ENCODE measurements at regions not wholly inside any gene's neighbourhood (a gene's known extent, or its start where the extent isn't known, plus 50 kb on each side); places are given as distances from the start of the nearest gene placed in this dataset.
"Not testable (repeated sequence)": the region's sequence is repeated elsewhere in the genome, so short reads cannot be mapped to it uniquely, and the experiment has no call there.

- DNase-seq (ENCODE audit: low spot score), result no peak
Measured at GRCh38 chr22:22057617-22058378, 75.2 kb upstream of the TOP3B start.

DNA sequence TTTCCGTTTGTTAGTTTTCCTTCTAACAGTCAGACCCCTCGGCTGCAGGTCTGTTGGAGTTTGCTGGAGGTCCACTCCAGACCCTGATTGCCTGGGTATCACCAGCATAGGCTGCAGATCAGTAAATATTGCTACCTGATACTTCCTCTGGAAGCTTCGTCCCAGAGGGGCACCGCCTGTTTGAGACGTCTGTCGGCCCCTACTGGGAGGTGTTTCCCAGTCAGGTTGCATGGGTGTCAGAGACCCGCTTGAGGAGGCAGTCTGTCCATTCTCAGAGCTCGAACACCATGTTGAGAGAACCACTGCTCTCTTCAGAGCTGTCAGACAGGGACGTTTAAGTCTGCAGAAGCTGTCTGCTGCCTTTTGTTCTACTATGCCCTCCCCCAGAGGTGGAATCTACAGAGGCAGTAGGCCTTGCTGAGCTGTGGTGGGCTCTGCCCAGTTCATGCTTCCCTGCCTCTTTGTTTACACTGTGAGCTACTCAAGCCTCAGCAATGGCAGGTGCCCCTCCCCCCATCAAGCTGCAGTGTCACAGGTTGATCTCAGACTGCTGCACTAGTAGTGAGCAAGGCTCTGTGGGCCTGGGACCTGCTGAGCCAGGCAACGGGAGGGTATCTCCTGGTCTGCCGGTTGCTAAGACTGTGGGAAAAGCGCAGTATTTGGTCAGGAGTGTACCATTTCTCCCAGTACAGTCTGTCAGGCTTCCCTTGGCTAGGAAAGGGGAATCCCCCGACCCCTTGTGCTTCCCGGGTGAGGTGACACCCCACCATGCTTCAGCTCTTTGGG, 74.4 kb upstream of the TOP3B start:
- DNase-seq (ENCODE audit: low spot score), result not testable (repeated sequence)

GRCh38 chr22:22052548-22053139, 70.1 kb upstream of the TOP3B start:
- not testable (repeated sequence) for DNase-seq (ENCODE audit: low spot score)

DNA sequence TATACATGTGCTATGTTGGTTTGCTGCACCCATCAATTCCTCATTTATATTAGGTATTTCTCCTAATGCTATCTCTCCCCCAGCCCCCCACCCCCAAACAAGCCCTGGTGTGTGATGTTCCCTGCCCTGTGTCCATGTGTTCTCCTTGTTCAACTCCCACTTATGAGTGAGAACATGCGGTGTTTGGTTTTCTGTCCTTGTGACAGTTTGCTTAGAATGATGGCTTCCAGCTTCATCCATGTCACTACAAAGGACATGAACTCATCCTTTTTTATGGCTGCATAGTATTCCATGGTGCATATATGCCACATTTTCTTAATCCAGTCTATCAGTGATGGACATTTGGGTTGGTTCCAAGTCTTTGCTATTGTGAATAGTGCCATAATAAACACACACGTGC, 68.4 kb upstream of the TOP3B start:
- not testable (repeated sequence) for DNase-seq (ENCODE audit: low spot score)

DNA sequence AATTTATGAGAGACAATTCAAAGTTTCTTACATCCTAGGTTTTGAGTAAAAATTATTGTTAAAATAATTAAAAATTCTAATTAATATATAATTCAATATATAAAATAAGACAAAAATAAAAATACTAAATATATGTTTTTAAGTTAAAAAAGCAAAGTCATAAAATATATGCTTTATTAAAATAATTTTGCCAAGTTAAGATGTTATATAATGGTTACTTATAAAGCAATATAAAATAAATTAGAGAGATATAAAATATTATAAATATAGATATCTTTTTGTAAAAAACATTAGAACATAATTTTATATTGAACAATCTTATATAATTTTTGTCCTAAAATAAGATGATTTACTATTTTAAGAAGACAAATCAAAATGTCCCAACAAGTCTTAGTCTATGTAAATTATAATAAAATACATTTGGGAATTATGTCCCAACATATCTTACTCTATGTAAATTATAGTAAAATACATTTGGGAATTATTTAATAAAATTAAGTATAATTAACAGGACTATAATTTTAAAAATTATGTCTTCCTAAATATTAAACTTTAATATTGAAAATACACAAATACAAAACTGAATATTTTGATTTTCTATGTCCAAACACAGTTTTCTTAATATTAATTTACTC, 67.7 kb upstream of the TOP3B start:
- DNase-seq (ENCODE audit: low spot score), result no peak

GRCh38 chr22:22049684-22050083, 67.1 kb upstream of the TOP3B start:
- no peak for DNase-seq (ENCODE audit: low spot score)

GRCh38 chr22:22048981-22049531, 66.5 kb upstream of the TOP3B start:
- DNase-seq (ENCODE audit: low spot score), result no peak

GRCh38 chr22:22048318-22048942, 65.8 kb upstream of the TOP3B start:
- DNase-seq (ENCODE audit: low spot score), result no peak

DNA sequence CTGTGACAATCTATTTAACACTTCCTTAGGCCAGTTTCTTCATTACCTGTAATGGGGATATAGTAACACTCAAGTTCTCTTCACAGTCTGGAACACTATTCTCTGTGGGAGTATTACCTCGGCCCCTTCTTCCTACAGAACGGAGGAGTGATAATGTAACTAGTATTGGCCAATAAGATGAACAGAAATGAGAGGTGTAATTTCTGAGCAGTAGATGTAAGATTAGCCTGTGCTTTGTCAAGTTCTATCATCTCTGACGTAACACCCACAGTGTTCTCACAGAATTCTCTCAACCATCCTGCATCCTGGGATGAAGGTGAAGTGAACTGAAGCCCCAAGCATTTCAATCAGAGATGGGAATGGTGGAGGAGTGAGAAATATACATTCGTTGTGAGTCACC, 65.2 kb upstream of the TOP3B start:
- no peak for DNase-seq (ENCODE audit: low spot score)

DNA sequence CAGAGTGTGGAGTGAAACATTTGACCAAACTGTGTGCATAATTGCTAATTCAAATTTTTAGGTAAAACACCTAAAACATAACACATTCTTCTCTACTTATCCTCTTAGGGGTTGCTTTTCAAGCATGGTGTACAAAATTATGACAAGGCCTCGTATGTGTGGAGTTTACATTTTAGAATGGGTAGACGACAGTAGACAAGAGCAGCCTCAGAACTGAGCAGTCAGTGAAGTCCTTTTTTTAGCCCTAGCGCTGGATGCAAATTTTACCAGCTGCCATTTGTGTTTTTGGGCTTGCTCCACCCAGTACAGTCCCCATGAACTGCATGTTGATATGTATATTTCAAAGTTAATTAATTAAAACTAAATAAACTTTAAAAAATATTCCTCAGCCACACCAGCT, 64.7 kb upstream of the TOP3B start:
- DNase-seq (ENCODE audit: low spot score), result no peak

DNA sequence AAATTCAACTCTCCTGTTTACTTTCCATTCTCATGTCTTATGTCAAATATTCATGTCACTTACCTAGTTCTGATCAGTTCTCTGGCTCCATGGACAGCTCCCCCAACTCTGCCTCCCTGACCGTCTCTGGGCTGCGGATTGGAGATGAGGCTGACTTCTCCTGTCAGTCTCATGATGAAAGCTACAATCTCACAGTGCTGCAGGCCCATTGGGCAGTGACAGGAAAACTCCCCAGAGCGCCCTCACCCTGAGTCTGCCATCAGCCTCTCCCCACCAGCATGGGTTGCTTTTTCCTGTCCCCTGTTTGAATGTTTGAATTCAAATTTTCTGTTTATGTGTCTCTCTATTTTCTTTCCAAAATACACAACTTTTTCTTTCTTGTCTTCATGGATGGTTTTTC, 63.8 kb upstream of the TOP3B start:
- no peak for DNase-seq (ENCODE audit: low spot score)

DNA sequence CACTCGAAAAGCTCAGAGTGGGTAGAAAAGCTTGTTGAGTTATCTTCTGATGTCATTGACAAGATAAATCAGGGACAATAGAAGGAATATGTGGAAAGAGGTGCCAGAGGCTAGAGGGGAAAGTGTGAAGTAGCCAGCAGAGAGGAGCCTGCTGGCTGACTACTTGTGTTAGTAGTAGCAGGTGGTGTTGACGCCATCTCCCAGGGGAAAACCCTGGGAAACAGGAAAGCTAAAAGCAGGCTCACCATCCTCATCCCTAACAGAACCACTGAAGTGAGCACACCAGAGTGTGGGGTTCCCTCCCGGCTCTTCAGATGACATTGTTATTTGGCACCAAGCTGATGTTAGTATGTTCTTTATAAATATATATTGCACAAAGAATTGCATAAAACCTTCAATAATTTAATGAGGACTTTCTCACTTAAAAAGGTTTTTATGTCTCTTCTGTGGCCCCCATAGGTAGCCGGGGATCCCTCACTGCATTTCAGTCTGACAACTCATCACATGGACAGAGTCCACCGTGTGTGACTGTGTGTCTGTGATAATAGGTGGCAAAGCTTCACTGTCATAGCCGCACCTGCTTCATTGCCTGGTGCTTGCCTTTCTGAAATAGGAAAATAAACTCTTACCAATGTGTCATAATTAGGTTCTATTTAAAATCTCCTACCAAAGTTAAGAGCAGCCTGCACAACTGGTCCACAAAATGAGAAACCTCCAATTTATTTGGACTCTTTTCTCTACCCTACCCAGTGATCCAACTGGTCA, 63.2 kb upstream of the TOP3B start:
- no peak for DNase-seq (ENCODE audit: low spot score)

DNA sequence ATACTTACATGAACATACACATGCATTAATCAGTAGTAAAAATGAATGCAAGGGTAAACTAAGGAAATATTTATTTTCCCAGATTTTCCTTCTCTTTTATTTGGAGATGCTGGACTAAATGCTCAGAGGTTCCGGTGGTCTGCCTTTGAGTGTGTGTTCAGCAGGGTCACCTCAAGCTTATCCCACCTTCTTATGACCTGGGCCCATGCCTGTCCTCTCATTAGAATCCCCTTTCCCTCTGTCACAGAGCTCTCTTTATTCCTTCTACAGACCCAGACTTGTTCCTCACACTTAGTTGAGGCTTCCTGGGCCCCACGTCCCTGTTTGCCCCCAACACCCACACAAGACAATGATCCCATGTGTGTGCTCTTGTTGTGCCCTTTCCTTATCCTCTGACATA, 61.6 kb upstream of the TOP3B start:
- DNase-seq (ENCODE audit: low spot score), result no peak

GRCh38 chr22:22043296-22044078, 60.9 kb upstream of the TOP3B start:
- no peak for DNase-seq (ENCODE audit: low spot score)

GRCh38 chr22:22042599-22043295, 60.2 kb upstream of the TOP3B start:
- DNase-seq (ENCODE audit: low spot score), result no peak

DNA sequence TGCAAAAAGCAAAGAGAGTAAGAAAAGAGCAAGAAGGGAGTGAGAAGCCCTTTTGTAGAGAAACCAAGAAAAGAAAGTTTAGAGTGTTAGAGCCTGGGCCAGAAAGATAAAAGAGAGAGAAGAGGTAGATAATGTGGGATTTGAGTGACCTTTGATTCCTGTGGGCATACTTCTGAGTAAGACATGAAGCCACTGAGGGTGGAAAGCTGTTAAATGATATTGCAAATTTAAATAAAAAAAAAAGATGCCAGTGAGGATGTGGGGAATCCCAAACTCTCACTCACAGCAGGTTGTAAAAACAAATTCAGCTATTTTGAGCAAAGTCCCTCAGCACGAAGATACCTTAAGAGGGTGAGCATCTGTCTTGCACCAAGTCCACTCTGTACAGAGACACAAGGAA, 59.4 kb upstream of the TOP3B start:
- no peak for DNase-seq (ENCODE audit: low spot score)

GRCh38 chr22:22040908-22041307, 58.3 kb upstream of the TOP3B start:
- DNase-seq (ENCODE audit: low spot score), result no peak

DNA sequence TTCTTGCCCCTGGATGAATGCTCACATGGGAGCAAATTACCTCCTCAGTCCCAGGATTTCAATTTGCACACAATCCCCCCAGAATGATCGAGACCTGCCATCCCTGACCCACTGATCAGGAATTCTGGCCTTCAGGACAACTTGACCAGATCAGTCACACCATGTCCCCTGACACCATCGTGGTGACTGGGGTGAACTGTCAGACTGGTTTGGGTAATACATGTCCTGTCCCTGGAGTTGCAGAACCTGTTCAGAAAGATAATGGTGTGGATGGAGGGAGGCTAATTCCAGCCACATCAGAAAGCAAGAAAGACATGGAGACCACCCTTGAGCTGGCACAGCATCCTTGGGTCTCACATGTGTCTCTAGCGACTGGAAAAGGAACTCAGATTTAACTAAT, 57.9 kb upstream of the TOP3B start:
- DNase-seq (ENCODE audit: low spot score), result no peak

DNA sequence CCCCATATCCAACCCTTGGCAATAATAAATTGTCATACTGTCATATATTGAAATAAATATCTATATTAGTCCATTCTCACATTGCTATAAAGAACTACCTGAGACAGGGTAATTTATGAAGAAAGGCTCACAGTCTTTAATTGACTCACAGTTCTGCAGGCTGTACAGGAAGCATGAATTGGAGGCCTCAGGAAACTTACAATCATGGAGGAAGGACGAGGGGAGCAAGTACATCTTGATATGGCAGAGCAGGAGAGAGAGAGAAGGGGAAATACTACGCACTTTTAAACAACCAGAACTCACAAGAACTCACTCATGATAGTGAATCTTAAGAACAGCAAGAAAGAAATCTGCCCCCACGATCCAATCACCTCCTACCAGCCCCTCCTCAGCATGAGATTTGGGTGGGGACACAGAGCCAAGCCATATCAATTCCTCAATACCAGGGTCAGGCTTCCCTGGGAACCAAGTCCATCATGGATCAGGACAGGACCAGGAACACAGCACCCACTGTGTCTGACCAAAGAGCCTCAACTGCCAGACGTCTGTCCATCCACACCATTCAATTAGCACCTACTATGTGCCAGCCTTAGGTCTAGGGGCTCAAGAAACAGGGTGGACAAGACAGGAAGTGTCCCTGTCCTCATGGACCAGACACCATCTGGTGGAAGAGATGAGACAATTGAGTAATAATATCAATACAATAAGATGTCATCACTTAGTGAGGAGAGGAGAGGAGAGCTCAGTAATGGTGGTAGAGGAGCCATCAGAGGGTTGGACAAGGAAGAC, 56.9 kb upstream of the TOP3B start:
- DNase-seq (ENCODE audit: low spot score), result no peak

Data from ecto neural progenitor cell (in vitro differentiated cells).